ENCODE measurements at regions not wholly inside any gene's neighbourhood (a gene's known extent, or its start where the extent isn't known, plus 50 kb on each side); places are given as distances from the start of the nearest gene placed in this dataset.
"Not testable (repeated sequence)": the region's sequence is repeated elsewhere in the genome, so short reads cannot be mapped to it uniquely, and the experiment has no call there.

DNA sequence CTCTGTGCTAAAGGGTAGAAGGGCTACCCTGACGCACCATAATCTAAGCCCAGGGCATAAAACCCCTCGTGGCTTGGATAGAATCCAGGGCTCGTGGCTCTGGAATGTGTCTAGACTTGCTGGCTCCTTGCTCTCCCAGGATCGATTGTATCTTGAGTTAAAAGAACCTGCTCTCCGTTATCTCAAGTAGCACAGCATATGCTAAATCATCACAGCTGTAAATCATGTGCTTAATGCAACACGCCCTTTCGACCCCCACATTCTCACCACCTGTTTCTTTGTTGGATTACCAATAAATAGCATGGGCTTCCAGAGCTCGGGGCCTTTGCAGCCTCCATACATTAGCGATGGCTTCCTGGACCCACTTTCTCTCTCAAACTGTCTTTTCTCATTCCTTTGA lies 190.4 kb downstream of the CPS1 start:
- TF ChIP-seq, protein P1, sequence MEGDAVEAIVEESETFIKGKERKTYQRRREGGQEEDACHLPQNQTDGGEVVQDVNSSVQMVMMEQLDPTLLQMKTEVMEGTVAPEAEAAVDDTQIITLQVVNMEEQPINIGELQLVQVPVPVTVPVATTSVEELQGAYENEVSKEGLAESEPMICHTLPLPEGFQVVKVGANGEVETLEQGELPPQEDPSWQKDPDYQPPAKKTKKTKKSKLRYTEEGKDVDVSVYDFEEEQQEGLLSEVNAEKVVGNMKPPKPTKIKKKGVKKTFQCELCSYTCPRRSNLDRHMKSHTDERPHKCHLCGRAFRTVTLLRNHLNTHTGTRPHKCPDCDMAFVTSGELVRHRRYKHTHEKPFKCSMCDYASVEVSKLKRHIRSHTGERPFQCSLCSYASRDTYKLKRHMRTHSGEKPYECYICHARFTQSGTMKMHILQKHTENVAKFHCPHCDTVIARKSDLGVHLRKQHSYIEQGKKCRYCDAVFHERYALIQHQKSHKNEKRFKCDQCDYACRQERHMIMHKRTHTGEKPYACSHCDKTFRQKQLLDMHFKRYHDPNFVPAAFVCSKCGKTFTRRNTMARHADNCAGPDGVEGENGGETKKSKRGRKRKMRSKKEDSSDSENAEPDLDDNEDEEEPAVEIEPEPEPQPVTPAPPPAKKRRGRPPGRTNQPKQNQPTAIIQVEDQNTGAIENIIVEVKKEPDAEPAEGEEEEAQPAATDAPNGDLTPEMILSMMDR (optimal IDR thresholded peaks at IDR 0.05 in 1 of 3, IDR thresholded peaks at IDR 0.05 in 1 of 3, conservative IDR thresholded peaks at IDR 0.05 in 1 of 3; ENCODE audit: extremely low read depth in 1 of 3, insufficient read depth in 2 of 3, low read length in 3 of 3), result not testable (repeated sequence)
- TF ChIP-seq EZH2 (IDR thresholded peaks at IDR 0.05; ENCODE audit: low read length), result not testable (repeated sequence)

All from keratinocyte (primary cell).